ENCODE measurements at regions not wholly inside any gene's neighbourhood (a gene's known extent, or its start where the extent isn't known, plus 50 kb on each side); places are given as distances from the start of the nearest gene placed in this dataset.

- TF ChIP-seq, protein P1, sequence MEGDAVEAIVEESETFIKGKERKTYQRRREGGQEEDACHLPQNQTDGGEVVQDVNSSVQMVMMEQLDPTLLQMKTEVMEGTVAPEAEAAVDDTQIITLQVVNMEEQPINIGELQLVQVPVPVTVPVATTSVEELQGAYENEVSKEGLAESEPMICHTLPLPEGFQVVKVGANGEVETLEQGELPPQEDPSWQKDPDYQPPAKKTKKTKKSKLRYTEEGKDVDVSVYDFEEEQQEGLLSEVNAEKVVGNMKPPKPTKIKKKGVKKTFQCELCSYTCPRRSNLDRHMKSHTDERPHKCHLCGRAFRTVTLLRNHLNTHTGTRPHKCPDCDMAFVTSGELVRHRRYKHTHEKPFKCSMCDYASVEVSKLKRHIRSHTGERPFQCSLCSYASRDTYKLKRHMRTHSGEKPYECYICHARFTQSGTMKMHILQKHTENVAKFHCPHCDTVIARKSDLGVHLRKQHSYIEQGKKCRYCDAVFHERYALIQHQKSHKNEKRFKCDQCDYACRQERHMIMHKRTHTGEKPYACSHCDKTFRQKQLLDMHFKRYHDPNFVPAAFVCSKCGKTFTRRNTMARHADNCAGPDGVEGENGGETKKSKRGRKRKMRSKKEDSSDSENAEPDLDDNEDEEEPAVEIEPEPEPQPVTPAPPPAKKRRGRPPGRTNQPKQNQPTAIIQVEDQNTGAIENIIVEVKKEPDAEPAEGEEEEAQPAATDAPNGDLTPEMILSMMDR (IDR thresholded peaks at IDR 0.05; ENCODE audit: low read depth, low read length, poor library complexity, severe bottlenecking): no peak
- TF ChIP-seq EZH2phosphoT487 (IDR thresholded peaks at IDR 0.05; ENCODE audit: borderline replicate concordance, low read length): no peak
These were observed 765.1 kb downstream of the DIAPH3 start for GRCh38 chr13:59398661-59399060.

All from DOHH2 (cell line).